Left lobe of liver (tissue), 2 donors: ENCODE measurements at regions not wholly inside any gene's neighbourhood (a gene's known extent, or its start where the extent isn't known, plus 50 kb on each side); places are given as distances from the start of the nearest gene placed in this dataset.

Source experiments
- ATAC-seq: fragments of 200-7000 bp; cut with Tn5 transposase; one replicate; pipeline ENCODE4 v1.9.1; 2020; ENCODE audit warnings: mild to moderate bottlenecking, moderate library complexity
- DNase-seq: peaks from one replicate; pipeline ENCODE4 v3.0.0-alpha.2; 2020; ENCODE audit warnings: low spot score
- donor health status: DM: no; HTN: no; CAD: no; lungs with moderate emphysema.
- donor health status: DM: no; HTN: yes; CAD: no.

- no peak for ATAC-seq
- no peak for DNase-seq
Measured at GRCh38 chr22:45094081-45094720, 69.5 kb upstream of the NUP50 start.

DNA sequence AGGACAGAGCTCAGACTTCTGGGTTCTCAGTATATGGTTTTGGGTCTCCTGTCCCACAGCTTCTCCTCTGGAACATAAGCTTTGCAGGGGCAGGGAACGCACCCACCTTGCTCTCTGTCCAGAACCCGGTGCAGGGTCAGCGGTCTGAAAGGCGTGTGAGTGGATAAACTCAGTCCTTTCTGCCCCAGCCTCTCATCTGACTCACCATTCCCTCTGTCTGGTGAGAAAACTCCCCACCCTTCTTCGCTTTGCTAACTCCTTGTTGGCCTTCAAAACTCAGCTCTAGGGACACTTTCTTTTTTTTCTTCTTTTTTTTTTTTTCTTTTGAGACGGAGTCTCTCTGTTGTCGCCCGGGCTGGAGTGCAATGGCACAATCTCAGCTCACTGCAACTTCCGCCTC, 68.9 kb upstream of the NUP50 start:
- ATAC-seq (no peak), DNase-seq (no peak)

DNA sequence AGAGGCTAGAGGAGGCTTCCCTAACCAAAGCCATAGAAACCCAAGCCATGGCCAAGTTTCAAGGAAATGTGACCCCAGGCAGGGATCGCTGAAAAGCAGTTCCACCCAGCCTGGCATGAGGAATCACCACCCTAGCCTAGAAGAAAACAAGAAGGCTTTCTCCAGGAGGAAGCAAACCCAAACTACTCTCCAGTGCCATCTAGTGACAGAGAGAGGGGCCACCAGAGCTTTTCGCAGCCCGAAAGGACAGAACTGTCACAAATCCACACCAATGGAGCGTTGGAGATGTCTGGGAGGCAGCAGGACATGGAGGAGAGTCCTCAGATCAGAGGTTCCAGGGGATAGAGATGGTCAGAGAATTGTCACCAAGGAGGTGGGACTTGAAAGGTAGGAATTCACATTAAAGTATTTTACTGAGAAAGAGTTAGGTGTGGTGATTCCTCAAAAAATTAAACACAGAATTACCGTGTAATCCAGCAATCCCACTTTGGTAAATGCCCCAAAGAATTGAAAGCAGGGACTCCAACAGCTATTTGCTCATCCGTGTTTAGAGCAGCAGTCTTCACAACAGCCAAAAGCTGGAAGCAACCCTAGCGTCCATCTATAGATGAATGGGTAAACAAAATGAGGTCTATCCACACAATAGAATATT, 67.3 kb upstream of the NUP50 start:
- ATAC-seq = peak; percentile 93
- DNase-seq = peak; percentile 54

- no peak for ATAC-seq
- DNase-seq = no peak
Measured at GRCh38 chr22:45097061-45097460, 66.7 kb upstream of the NUP50 start.

- ATAC-seq = no peak
Measured at GRCh38 chr22:45098056-45098455, 65.7 kb upstream of the NUP50 start.

DNA sequence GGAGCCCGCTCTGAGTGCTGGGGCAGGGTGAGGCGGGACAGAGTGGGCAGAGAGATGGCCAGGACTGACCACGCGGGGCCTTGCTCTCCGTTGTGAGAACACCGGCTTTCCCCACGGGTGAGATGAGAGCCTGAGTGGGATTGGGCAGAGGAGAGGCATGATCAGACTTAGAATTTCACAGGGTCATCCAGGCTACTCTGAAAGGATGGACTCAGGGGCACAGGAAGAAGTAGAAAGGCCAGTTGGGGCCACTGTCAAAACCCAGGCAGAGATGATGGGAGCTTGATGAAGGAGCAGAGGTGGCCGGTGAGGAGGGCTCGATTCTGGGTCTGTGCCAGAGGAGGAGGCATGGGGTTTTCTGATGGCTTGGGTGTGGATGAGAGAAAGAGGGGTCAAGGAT, 63.8 kb upstream of the NUP50 start:
- DNase-seq = no peak

More at GRCh38 chr22:45098056-45098455, 65.7 kb upstream of the NUP50 start:
- DNase-seq = no peak

GRCh38 chr22:45101515-45102227, 62.1 kb upstream of the NUP50 start:
- ATAC-seq (peak; percentile 85), DNase-seq (peak; percentile 56)

More for the DNA sequence above, 63.8 kb upstream of the NUP50 start:
- ATAC-seq = no peak

- ATAC-seq (no peak), DNase-seq (no peak)
Measured at GRCh38 chr22:45102896-45103420, 60.8 kb upstream of the NUP50 start.

- DNase-seq = no peak
- ATAC-seq = no peak
Measured at GRCh38 chr22:45103756-45104155, 60.0 kb upstream of the NUP50 start.

GRCh38 chr22:45104313-45104712, 59.4 kb upstream of the NUP50 start:
- ATAC-seq (no peak), DNase-seq (no peak)

GRCh38 chr22:45105281-45105702, 58.4 kb upstream of the NUP50 start:
- ATAC-seq = no peak
- no peak for DNase-seq

- DNase-seq (no peak), ATAC-seq (no peak)
Measured at GRCh38 chr22:45107671-45108070, 56.1 kb upstream of the NUP50 start.

- no peak for DNase-seq
Measured at GRCh38 chr22:45112136-45112879, 51.4 kb upstream of the NUP50 start.

More at GRCh38 chr22:45112136-45112879, 51.4 kb upstream of the NUP50 start:
- no peak for ATAC-seq
